ENCODE measurements at regions not wholly inside any gene's neighbourhood (a gene's known extent, or its start where the extent isn't known, plus 50 kb on each side); places are given as distances from the start of the nearest gene placed in this dataset.

GRCh38 chr1:4269952-4270570, 370.0 kb upstream of the C1orf174 start:
- TF ChIP-seq CTCF (IDR thresholded peaks at IDR 0.05; ENCODE audit: low read depth, low read length), result no peak
- no peak for TF ChIP-seq EZH2phosphoT487 (IDR thresholded peaks at IDR 0.05; ENCODE audit: low read depth)
